CD14-positive monocyte (primary cell): ENCODE measurements at regions not wholly inside any gene's neighbourhood (a gene's known extent, or its start where the extent isn't known, plus 50 kb on each side); places are given as distances from the start of the nearest gene placed in this dataset.
"Not testable (repeated sequence)": the region's sequence is repeated elsewhere in the genome, so short reads cannot be mapped to it uniquely, and the experiment has no call there.

Experiments used
- DNase-seq, 3 donors: peaks; one replicate each; pipeline ENCODE4 v3.0.0-alpha.2; 2011 to 2022
- H2AFZ ChIP-seq: 2 replicates; pipeline ENCODE4 v1.6.0; 2012; ENCODE audit warnings: mild to moderate bottlenecking, low read depth, low read length, inconsistent platforms; ENCODE audit not compliant: insufficient read depth, poor library complexity, severe bottlenecking
- H3K27ac ChIP-seq, 2 donors: 1 replicate in 1 of 2; 2 replicates in 1 of 2; pipeline ENCODE4 v1.5.1; 2012 to 2013; ENCODE audit warnings: low read length in 2 of 2, control low read depth in 1 of 2, inconsistent platforms in 1 of 2, low read depth in 1 of 2, mild to moderate bottlenecking in 1 of 2
- H3K27me3 ChIP-seq, 2 donors: one replicate each; pipeline versions ENCODE4 v1.6.0 to v1.6.1; 2011 to 2013; ENCODE audit warnings: low read length in 2 of 2; ENCODE audit not compliant: control insufficient read depth in 2 of 2, insufficient read depth in 2 of 2
- H3K36me3 ChIP-seq, 2 donors: replicated peaks in 1 of 2; 1 replicate in 1 of 2; 2 replicates in 1 of 2; pipeline versions ENCODE4 v1.5.1 to v1.6.1; 2012 to 2013; ENCODE audit warnings: low read length in 2 of 2, control low read depth in 1 of 2, inconsistent platforms in 1 of 2, mild to moderate bottlenecking in 1 of 2; ENCODE audit not compliant: insufficient read depth in 2 of 2, control insufficient read depth in 1 of 2
- H3K4me1 ChIP-seq, 2 donors: 1 replicate in 1 of 2; 2 replicates in 1 of 2; pipeline versions ENCODE4 v1.5.1 to v1.6.1; 2012 to 2013; ENCODE audit warnings: low read length in 2 of 2, control low read depth in 1 of 2, inconsistent platforms in 1 of 2, mild to moderate bottlenecking in 1 of 2, moderate library complexity in 1 of 2; ENCODE audit not compliant: insufficient read depth in 2 of 2, control insufficient read depth in 1 of 2
- H3K4me2 ChIP-seq: replicated peaks from 2 replicates; pipeline ENCODE3; 2012; ENCODE audit warnings: low read length, moderate library complexity, mild to moderate bottlenecking; ENCODE audit not compliant: poor library complexity, severe bottlenecking; ENCODE audit errors: extremely low read depth
- H3K4me3 ChIP-seq, 3 experiments: fragments of 200-600 bp in 1 of 3; sonication (generic) in 1 of 3; replicated peaks in 1 of 3; 1 replicate in 2 of 3; 2 replicates in 1 of 3; pipeline ENCODE4 v1.5.1; 2011 to 2013; ENCODE audit warnings: low read length in 3 of 3, mild to moderate bottlenecking in 3 of 3, control low read depth in 2 of 3, low read depth in 2 of 3, inconsistent platforms in 1 of 3, moderate library complexity in 1 of 3
- H3K79me2 ChIP-seq: 2 replicates; pipeline ENCODE4 v1.6.0; 2012; ENCODE audit warnings: mild to moderate bottlenecking, control low read depth, inconsistent platforms, low read length, moderate library complexity; ENCODE audit not compliant: insufficient read depth
- H3K9ac ChIP-seq: 2 replicates; pipeline ENCODE4 v1.6.0; 2017; ENCODE audit warnings: low read length, mild to moderate bottlenecking; ENCODE audit not compliant: insufficient read depth, poor library complexity, severe bottlenecking
- H3K9me3 ChIP-seq, 2 donors: replicated peaks in 1 of 2; 1 replicate in 1 of 2; 2 replicates in 1 of 2; pipeline versions ENCODE4 v1.5.1 to v1.6.1; 2012 to 2013; ENCODE audit warnings: low read length in 2 of 2, control low read depth in 1 of 2; ENCODE audit not compliant: control insufficient read depth in 1 of 2, insufficient read depth in 1 of 2
- H4K20me1 ChIP-seq: 2 replicates; pipeline ENCODE4 v1.6.0; 2012; ENCODE audit warnings: mild to moderate bottlenecking, low read length, control low read depth, moderate library complexity; ENCODE audit not compliant: insufficient read depth
- H3K27ac Mint-ChIP-seq, 7 donors: one replicate each; pipeline ENCODE4 v1.8.0; 2020; ENCODE audit warnings: mild to moderate bottlenecking in 7 of 7, mixed read lengths in 7 of 7, moderate library complexity in 6 of 7, inconsistent platforms in 2 of 7
- H3K27me3 Mint-ChIP-seq, 3 donors: one replicate each; pipeline ENCODE4 v1.8.0; 2021 to 2022; ENCODE audit warnings: low read depth in 3 of 3, mild to moderate bottlenecking in 3 of 3, mixed read lengths in 3 of 3, moderate library complexity in 3 of 3, inconsistent platforms in 1 of 3
- H3K36me3 Mint-ChIP-seq, 2 donors: one replicate each; pipeline ENCODE4 v1.8.0; 2020; ENCODE audit warnings: mixed read lengths in 2 of 2, inconsistent platforms in 1 of 2, mild to moderate bottlenecking in 1 of 2
- H3K4me1 Mint-ChIP-seq: one replicate; pipeline ENCODE4 v1.8.0; 2020; ENCODE audit warnings: mild to moderate bottlenecking, mixed read lengths
- H3K4me3 Mint-ChIP-seq, 2 donors: one replicate each; pipeline ENCODE4 v1.8.0; 2020; ENCODE audit warnings: mild to moderate bottlenecking in 2 of 2, mixed read lengths in 2 of 2, moderate library complexity in 1 of 2
- H3K9me3 Mint-ChIP-seq, 7 donors: one replicate each; pipeline ENCODE4 v1.8.0; 2020 to 2022; ENCODE audit warnings: mixed read lengths in 7 of 7, mild to moderate bottlenecking in 6 of 7, moderate library complexity in 6 of 7, inconsistent platforms in 2 of 7
- WGBS: methylation state at CpG from one replicate; pipeline ENCODE4 v1.1.5; 2013; ENCODE audit warnings: missing lambda C conversion rate; ENCODE audit not compliant: insufficient coverage; 5-methylcytosine and 5-hydroxymethylcytosine counted together
- intact Hi-C, 2 donors: fragments of 100-400 bp; cut with micrococcal nuclease; formaldehyde crosslinking; loops; one replicate each; pipeline versions ENCODE4 v1.15.0 to v1.15.1; 2023
- TF ChIP-seq, protein P1 (sequence below): fragments of 200-600 bp; IDR thresholded peaks from one replicate; pipeline ENCODE4 v1.8.0; 2022; ENCODE audit warnings: antibody characterized with exemption, mild to moderate bottlenecking

DNA sequence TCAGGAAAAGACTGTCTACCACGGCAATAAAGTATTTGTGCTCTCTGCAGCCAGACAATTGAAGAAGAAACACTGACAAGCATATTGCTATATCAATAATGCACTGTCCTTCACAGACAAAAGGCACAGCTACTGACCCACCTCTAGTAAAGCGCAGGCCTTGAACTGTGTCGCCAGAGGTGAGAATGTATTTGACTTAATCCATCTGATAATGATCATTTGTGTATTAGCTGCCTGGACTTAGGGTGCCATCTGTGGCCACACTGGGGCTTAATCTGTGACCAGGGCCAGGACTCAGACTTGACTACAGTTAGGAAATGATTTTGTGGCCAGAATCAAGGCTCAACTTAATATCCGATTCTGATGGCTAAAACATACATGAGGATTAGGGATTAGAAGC, 260.4 kb downstream of the SMARCA1 start:
- no peaks in the 10 kb centered on the region for H3K4me1 ChIP-seq
- H4K20me1 ChIP-seq = no peaks in the 10 kb centered on the region
- H3K27ac ChIP-seq = no peak overlapping the region
- no peaks in the 10 kb centered on the region for H3K36me3 ChIP-seq
- no peak overlapping the region for H2AFZ ChIP-seq
- no peak overlapping the region for H3K9ac ChIP-seq
- H3K27me3 Mint-ChIP-seq = no peaks in the 10 kb centered on the region
- H3K4me3 ChIP-seq = no peak overlapping the region
- H3K27me3 ChIP-seq = no peaks in the 10 kb centered on the region
- TF ChIP-seq, protein P1, sequence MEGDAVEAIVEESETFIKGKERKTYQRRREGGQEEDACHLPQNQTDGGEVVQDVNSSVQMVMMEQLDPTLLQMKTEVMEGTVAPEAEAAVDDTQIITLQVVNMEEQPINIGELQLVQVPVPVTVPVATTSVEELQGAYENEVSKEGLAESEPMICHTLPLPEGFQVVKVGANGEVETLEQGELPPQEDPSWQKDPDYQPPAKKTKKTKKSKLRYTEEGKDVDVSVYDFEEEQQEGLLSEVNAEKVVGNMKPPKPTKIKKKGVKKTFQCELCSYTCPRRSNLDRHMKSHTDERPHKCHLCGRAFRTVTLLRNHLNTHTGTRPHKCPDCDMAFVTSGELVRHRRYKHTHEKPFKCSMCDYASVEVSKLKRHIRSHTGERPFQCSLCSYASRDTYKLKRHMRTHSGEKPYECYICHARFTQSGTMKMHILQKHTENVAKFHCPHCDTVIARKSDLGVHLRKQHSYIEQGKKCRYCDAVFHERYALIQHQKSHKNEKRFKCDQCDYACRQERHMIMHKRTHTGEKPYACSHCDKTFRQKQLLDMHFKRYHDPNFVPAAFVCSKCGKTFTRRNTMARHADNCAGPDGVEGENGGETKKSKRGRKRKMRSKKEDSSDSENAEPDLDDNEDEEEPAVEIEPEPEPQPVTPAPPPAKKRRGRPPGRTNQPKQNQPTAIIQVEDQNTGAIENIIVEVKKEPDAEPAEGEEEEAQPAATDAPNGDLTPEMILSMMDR = no peak
- intact Hi-C loops = no loop called here
- no peak overlapping the region for H3K27ac Mint-ChIP-seq
- 0% methylated on average over 1 of the region's 4 CpGs for WGBS
- peaks cover 21% of the 10 kb centered on the region for H3K4me1 Mint-ChIP-seq
- peaks cover 0 to 2% (median 0%) of the 10 kb centered on the region in 7 donors for H3K9me3 Mint-ChIP-seq
- H3K9me3 ChIP-seq = no peaks in the 10 kb centered on the region
- no peak for DNase-seq
- no peaks in the 10 kb centered on the region for H3K79me2 ChIP-seq
- no peak overlapping the region for H3K4me2 ChIP-seq
- H3K4me3 Mint-ChIP-seq = peak overlapping the region in 1 of 2 donors; percentile 21
- no peaks in the 10 kb centered on the region for H3K36me3 Mint-ChIP-seq

DNA sequence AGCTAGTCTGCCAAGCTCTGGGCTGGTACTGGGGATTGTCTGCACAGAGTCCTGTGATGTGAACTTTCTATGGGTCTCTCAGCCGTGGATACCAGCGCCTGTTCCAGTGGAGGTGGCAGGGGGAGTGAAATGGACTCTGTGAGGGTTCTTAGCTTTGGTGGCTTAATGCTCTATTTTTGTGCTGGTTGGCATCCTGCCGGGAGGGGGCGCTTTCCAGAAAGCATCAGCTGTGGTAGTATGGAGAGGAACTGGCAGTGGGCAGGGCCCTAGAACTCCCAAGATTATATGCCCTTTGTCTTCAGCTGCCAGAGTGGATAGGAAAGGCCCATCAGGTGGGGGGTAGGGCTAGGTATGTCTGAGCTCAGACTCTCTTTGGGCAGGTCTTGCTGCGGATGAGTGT, 267.8 kb downstream of the SMARCA1 start:
- intact Hi-C loops, H3K4me1 ChIP-seq, H4K20me1 ChIP-seq, H3K27me3 Mint-ChIP-seq, H3K4me2 ChIP-seq, H3K9me3 ChIP-seq, H3K79me2 ChIP-seq, H3K27ac ChIP-seq, H3K9ac ChIP-seq, H3K9me3 Mint-ChIP-seq, H3K4me1 Mint-ChIP-seq, H3K4me3 ChIP-seq, H3K27me3 ChIP-seq, DNase-seq, H3K36me3 Mint-ChIP-seq, H3K4me3 Mint-ChIP-seq, H2AFZ ChIP-seq, H3K27ac Mint-ChIP-seq, H3K36me3 ChIP-seq: not testable (repeated sequence)
- WGBS = no CpG with 5 or more reads among the region's 5 CpGs
